ENCODE measurements at regions not wholly inside any gene's neighbourhood (a gene's known extent, or its start where the extent isn't known, plus 50 kb on each side); places are given as distances from the start of the nearest gene placed in this dataset.

DNA sequence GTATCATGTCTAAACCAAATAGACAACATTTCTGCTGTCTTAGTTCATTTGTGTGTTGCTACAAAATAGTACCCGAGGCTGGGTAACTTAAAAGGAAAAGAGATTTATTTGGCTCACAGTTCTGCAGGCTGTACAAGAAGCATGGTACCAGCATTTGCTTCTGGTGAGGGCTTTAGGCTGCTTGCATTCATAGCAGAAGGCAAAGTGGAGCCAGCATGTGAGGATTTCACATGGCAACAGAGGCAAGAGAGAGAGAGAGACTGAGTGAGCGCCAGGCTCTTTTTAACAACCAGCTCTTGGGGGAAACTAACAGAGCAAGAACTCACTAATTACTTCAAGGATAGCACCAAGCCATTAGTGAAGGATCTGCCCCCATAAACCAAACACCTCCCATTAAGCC lies 271.4 kb upstream of the SRRM4 start:
- Histone ChIP-seq H3K36me3 (no peaks in the 10 kb centered on the region), H3K9me3 (no peaks in the 10 kb centered on the region), H3K4me3 (no peak overlapping the region), H3K27me3 (peaks cover 0 to 7% (median 0%) of the 10 kb centered on the region in 9 donors), H3K4me1 (no peaks in the 10 kb centered on the region), H3K27ac (no peak overlapping the region)
- TF ChIP-seq POLR2A (IDR thresholded peaks at IDR 0.05): no peak
- TF ChIP-seq, protein P1, sequence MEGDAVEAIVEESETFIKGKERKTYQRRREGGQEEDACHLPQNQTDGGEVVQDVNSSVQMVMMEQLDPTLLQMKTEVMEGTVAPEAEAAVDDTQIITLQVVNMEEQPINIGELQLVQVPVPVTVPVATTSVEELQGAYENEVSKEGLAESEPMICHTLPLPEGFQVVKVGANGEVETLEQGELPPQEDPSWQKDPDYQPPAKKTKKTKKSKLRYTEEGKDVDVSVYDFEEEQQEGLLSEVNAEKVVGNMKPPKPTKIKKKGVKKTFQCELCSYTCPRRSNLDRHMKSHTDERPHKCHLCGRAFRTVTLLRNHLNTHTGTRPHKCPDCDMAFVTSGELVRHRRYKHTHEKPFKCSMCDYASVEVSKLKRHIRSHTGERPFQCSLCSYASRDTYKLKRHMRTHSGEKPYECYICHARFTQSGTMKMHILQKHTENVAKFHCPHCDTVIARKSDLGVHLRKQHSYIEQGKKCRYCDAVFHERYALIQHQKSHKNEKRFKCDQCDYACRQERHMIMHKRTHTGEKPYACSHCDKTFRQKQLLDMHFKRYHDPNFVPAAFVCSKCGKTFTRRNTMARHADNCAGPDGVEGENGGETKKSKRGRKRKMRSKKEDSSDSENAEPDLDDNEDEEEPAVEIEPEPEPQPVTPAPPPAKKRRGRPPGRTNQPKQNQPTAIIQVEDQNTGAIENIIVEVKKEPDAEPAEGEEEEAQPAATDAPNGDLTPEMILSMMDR (IDR thresholded peaks at IDR 0.05): no peak
- intact Hi-C loops (cut with DNase I): loop anchor here in 1 of 10 donors (10.0 kb wide), 1 partner anchor 835 kb away; no protein-coding TSS in a partner anchor
- ATAC-seq (no peak), DNase-seq (no peak)
- 75 to 83% (median 81%) methylated on average over 2 of the region's 2 CpGs for WGBS, 4 donors

DNA sequence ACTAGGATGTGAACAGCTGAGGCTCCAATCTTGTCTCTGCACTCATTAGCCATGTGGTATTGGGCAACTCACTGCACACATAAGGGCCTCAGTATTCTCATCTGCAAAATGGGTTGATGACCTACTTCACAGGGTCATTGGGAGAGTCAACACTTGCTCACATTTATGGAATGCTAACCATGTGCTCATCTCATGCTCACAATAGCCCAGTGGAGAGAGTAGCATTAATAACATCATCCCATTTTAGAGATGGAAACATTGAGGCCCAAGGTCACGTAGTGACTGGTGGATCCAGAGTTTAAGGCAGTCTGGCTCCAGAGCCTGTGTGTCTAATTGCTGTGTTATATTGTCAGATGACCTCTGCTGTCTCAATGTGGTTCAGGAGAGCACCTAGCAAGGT lies 270.2 kb upstream of the SRRM4 start:
- Histone ChIP-seq H3K4me3 (no peak overlapping the region), H3K27ac (no peak overlapping the region), H3K4me1 (no peaks in the 10 kb centered on the region), H3K9me3 (no peaks in the 10 kb centered on the region), H3K36me3 (no peaks in the 10 kb centered on the region), H3K27me3 (peaks cover 0 to 7% (median 0%) of the 10 kb centered on the region in 9 donors)
- no peak for TF ChIP-seq POLR2A (IDR thresholded peaks at IDR 0.05)
- TF ChIP-seq, protein P1 (IDR thresholded peaks at IDR 0.05): no peak
- ATAC-seq (no peak), DNase-seq (no peak)
- 54 to 78% (median 71%) methylated on average over 1 of the region's 1 CpG for WGBS, 4 donors
- intact Hi-C loops (cut with DNase I): loop anchor here in 1 of 10 donors (10.0 kb wide), 1 partner anchor 834 kb away; no protein-coding TSS in a partner anchor

DNA sequence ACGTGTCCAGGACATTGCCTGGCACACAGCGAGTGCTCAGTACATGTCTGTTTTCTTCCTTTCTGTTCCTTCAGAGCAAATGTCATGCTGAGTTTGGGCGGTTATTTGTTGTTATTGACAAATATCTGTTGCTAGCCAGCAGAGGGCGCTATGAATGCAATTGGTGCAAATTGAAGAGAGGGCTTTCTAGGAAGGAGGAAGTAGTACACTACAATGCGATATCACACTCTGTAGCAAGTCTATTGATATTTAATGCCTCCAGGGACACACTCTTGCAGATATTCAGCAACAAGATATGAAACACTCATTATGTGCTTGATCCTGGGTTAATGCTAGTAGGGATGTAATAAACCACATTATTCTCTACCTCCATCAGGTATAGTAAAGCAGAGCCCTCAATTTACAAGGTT lies 267.3 kb upstream of the SRRM4 start:
- WGBS, 4 donors: 8 to 19% (median 17%) methylated on average over 5 of the region's 5 CpGs
- TF ChIP-seq, protein P1 (IDR thresholded peaks at IDR 0.05): peak in 11 of 12 donors; percentile 15 to 45 (median 34)
- no peak for TF ChIP-seq POLR2A (IDR thresholded peaks at IDR 0.05)
- Histone ChIP-seq H3K9me3 (no peaks in the 10 kb centered on the region), H3K27me3 (peaks cover 0 to 7% (median 0%) of the 10 kb centered on the region in 9 donors), H3K4me3 (no peak overlapping the region), H3K27ac (no peak overlapping the region), H3K36me3 (no peaks in the 10 kb centered on the region), H3K4me1 (no peaks in the 10 kb centered on the region)
- intact Hi-C loops (cut with DNase I): loop anchor here in 1 of 10 donors (10.0 kb wide), 1 partner anchor 831 kb away; no protein-coding TSS in a partner anchor
- no peak for DNase-seq
- ATAC-seq: no peak

- no peak overlapping the region for H3K4me3 ChIP-seq
- no peak for TF ChIP-seq POLR2A (IDR thresholded peaks at IDR 0.05)
- TF ChIP-seq, protein P1 (IDR thresholded peaks at IDR 0.05): no peak
- H3K27me3 ChIP-seq: peaks cover 0 to 7% (median 0%) of the 10 kb centered on the region in 9 donors
- H3K27ac ChIP-seq: no peak overlapping the region
- WGBS, 4 donors: 39 to 51% (median 44%) methylated on average over 4 of the region's 4 CpGs
- ATAC-seq: no peak
- H3K36me3 ChIP-seq: no peaks in the 10 kb centered on the region
- intact Hi-C loops (cut with DNase I): loop anchor here in 1 of 10 donors (10.0 kb wide), 1 partner anchor 830 kb away; no protein-coding TSS in a partner anchor
- H3K4me1 ChIP-seq: no peaks in the 10 kb centered on the region
- H3K9me3 ChIP-seq: no peaks in the 10 kb centered on the region
- no peak for DNase-seq
These were observed 266.8 kb upstream of the SRRM4 start for GRCh38 chr12:118714500-118714899.
